ENCODE measurements at regions not wholly inside any gene's neighbourhood (a gene's known extent, or its start where the extent isn't known, plus 50 kb on each side); places are given as distances from the start of the nearest gene placed in this dataset.
A peak's percentile ranks its signal among the peaks of the same experiment; 100 is the strongest.

DNA sequence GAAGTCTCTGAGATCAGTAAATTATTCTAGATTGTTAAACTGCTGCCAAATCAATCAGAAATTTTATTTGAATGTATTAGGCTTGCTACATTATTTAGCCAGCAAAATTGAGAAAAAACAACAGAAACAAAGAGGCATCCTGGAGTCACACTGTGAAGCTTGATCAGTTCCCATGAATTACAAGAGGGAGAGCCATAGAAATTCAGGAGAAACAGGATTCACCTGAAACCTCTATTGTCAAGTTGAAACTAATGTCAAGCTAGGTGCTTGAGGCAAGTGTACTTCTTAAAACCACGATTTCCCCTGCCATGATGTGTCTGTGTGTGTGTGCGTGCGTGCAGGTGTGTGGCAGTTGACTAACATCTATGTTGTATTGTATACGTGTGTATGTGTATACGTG lies 439.1 kb upstream of the NOX3 start:
- peaks cover 5% of the 10 kb centered on the region for H3K4me1 ChIP-seq (ENCODE audit: control insufficient read depth, insufficient read depth, low read length)
- H3K9me3 ChIP-seq (ENCODE audit: control insufficient read depth, insufficient read depth, low read depth, low read length), result no peaks in the 10 kb centered on the region
- H3K9ac ChIP-seq (ENCODE audit: low read length), result no peak overlapping the region
- H3K36me3 ChIP-seq (ENCODE audit: control insufficient read depth, insufficient read depth, low read length), result no peaks in the 10 kb centered on the region
- no peaks in the 10 kb centered on the region for H3K27me3 ChIP-seq (ENCODE audit: control insufficient read depth, insufficient read depth, low read length)
- H3K4me3 ChIP-seq (ENCODE audit: low read depth, low read length), result no peak overlapping the region
- H3K27ac ChIP-seq (ENCODE audit: low read depth, low read length), result 0 out of 2 replicates have a peak overlapping the region, but pooled peaks have one; percentile 36

DNA sequence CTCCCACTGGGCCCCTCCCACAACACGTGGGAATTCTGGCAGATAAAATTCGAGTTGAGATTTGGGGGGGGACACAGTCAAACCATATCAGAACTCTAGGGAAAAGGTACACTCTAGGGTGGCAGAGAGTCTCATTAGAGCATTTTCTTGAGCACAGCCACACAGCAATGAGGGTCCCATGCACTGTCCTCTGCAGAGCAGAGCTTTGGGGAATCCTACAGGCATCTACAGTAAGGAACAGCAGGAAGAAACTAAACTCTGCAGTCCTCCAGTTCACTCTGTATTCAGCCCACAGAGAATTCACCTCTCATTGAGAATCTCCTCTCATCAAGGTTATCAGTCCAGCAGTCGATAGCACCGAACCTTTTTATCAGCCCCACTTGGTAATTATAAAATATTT lies 438.6 kb upstream of the NOX3 start:
- H3K4me3 ChIP-seq (ENCODE audit: low read depth, low read length), result no peak overlapping the region
- no peak overlapping the region for H3K9ac ChIP-seq (ENCODE audit: low read length)

DNA sequence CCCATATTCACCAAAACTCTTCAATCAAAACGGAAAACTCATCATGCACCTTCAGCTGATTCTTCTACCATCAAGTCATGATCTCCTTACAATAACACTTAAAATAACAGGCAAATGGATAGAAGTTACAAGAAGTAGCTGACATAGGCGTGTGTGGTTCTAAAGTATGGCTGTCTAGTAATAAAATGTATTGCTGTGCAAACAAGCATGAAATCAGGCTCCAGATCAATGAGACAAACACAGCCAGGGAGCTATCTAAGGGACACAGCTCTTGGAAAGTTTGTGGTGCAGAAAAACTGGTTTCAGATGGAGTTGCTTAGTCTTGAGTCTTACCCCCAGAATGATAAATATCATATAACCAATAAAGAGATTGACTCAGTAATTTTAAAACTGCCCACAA lies 434.8 kb upstream of the NOX3 start:
- H3K4me1 ChIP-seq (ENCODE audit: control insufficient read depth, insufficient read depth, low read length), result peaks cover 24% of the 10 kb centered on the region
- H3K9me3 ChIP-seq (ENCODE audit: control insufficient read depth, insufficient read depth, low read depth, low read length), result no peaks in the 10 kb centered on the region
- H3K36me3 ChIP-seq (ENCODE audit: control insufficient read depth, insufficient read depth, low read length), result no peaks in the 10 kb centered on the region
- H3K4me3 ChIP-seq (ENCODE audit: low read depth, low read length), result no peak overlapping the region
- no peak overlapping the region for H3K9ac ChIP-seq (ENCODE audit: low read length)
- no peaks in the 10 kb centered on the region for H3K27me3 ChIP-seq (ENCODE audit: control insufficient read depth, insufficient read depth, low read length)
- H3K27ac ChIP-seq (ENCODE audit: low read depth, low read length), result no peak overlapping the region

More for the DNA sequence above, 438.6 kb upstream of the NOX3 start:
- Histone ChIP-seq H3K9me3 (ENCODE audit: control insufficient read depth, insufficient read depth, low read depth, low read length) (no peaks in the 10 kb centered on the region), H3K27ac (ENCODE audit: low read depth, low read length) (0 out of 2 replicates have a peak overlapping the region, but pooled peaks have one; percentile 36), H3K4me1 (ENCODE audit: control insufficient read depth, insufficient read depth, low read length) (peaks cover 10% of the 10 kb centered on the region), H3K27me3 (ENCODE audit: control insufficient read depth, insufficient read depth, low read length) (no peaks in the 10 kb centered on the region), H3K36me3 (ENCODE audit: control insufficient read depth, insufficient read depth, low read length) (no peaks in the 10 kb centered on the region)

DNA sequence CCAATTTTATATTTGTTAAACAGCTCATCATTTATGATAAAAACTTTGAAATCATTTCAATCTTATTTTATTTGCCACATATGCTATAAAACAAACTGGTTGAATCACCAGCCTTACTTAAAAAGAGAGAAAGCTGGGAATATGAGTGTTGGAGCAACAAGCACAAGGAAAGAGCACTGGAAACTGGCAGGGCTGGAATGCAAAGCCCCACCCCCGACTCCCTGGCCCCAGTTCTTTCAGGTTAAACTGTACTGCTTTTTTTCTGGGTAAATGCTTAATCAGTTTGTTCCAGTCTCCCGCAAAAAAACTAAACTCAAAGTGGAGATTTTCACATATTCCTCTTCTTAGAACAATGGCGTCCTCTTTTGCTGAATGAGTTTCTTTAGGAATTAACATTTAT lies 433.8 kb upstream of the NOX3 start:
- H3K4me1 ChIP-seq (ENCODE audit: control insufficient read depth, insufficient read depth, low read length), result peaks cover 23% of the 10 kb centered on the region
- no peaks in the 10 kb centered on the region for H3K36me3 ChIP-seq (ENCODE audit: control insufficient read depth, insufficient read depth, low read length)
- no peaks in the 10 kb centered on the region for H3K27me3 ChIP-seq (ENCODE audit: control insufficient read depth, insufficient read depth, low read length)
- no peak overlapping the region for H3K9ac ChIP-seq (ENCODE audit: low read length)
- H3K4me3 ChIP-seq (ENCODE audit: low read depth, low read length), result no peak overlapping the region
- no peaks in the 10 kb centered on the region for H3K9me3 ChIP-seq (ENCODE audit: control insufficient read depth, insufficient read depth, low read depth, low read length)
- H3K27ac ChIP-seq (ENCODE audit: low read depth, low read length), result no peak overlapping the region

DNA sequence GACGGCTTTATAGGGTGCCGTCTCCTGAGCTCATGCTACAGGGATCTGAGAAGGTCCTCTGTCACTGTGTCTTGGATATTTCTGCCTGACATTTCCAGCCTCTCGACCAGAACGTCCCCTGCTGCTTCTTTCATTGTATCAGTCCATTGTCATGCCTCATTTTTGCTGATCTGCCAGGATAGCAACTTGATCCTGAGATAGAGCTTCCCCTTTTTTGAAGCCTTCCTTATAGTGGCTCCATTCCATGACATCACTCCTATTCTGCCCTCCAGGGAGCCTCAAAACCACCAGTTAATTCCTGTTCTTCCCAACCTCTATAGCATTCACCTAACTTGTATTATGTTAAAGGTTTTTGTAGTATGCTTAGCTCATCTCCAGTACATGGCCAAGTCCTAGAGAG lies 431.8 kb upstream of the NOX3 start:
- Histone ChIP-seq H3K4me3 (ENCODE audit: low read depth, low read length) (no peak overlapping the region), H3K9me3 (ENCODE audit: control insufficient read depth, insufficient read depth, low read depth, low read length) (no peaks in the 10 kb centered on the region), H3K36me3 (ENCODE audit: control insufficient read depth, insufficient read depth, low read length) (no peaks in the 10 kb centered on the region), H3K9ac (ENCODE audit: low read length) (no peak overlapping the region), H3K27ac (ENCODE audit: low read depth, low read length) (no peak overlapping the region), H3K27me3 (ENCODE audit: control insufficient read depth, insufficient read depth, low read length) (no peaks in the 10 kb centered on the region), H3K4me1 (ENCODE audit: control insufficient read depth, insufficient read depth, low read length) (peaks cover 20% of the 10 kb centered on the region)

DNA sequence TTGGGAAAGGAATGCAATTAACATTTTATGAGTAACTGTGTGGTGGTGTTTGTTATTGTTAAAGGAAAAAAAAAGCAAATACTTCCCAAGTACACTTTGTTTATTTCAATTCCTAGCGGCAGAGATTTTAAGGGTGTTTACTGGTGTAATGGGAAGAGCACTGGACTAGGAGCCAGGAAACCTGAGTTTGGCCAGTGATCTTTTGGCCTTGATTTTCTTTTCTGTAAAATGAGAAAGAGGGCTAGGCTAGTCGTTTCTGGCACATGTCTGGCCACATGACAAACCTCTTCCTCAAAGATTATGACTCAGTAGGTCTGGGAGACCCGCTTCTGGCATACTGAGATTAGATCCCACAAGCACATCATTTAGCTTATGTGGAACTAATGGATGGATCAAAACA lies 428.1 kb upstream of the NOX3 start:
- Histone ChIP-seq H3K4me3 (ENCODE audit: low read depth, low read length) (no peak overlapping the region), H3K36me3 (ENCODE audit: control insufficient read depth, insufficient read depth, low read length) (no peaks in the 10 kb centered on the region), H3K4me1 (ENCODE audit: control insufficient read depth, insufficient read depth, low read length) (peaks cover 11% of the 10 kb centered on the region), H3K9ac (ENCODE audit: low read length) (no peak overlapping the region), H3K27me3 (ENCODE audit: control insufficient read depth, insufficient read depth, low read length) (no peaks in the 10 kb centered on the region), H3K9me3 (ENCODE audit: control insufficient read depth, insufficient read depth, low read depth, low read length) (no peaks in the 10 kb centered on the region), H3K27ac (ENCODE audit: low read depth, low read length) (no peak overlapping the region)

DNA sequence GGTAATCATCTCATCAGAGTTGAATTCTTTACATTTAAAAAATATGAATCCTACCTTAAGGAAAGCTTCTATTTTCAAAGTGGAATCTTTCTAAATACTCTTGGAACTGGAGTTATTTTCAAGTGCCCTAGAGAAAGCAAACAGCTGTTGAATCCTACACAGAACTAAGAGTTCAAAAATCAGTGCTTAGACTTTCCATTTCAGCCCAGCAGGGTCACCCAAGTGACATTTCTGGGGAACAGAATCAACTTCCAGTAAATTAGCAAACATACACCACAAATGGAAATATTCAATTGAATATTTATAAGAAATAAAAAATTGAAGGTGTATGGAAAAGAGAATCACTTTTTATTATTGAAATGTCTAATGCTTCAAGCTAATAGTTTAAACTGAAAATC lies 427.7 kb upstream of the NOX3 start:
- peaks cover 11% of the 10 kb centered on the region for H3K4me1 ChIP-seq (ENCODE audit: control insufficient read depth, insufficient read depth, low read length)
- no peaks in the 10 kb centered on the region for H3K36me3 ChIP-seq (ENCODE audit: control insufficient read depth, insufficient read depth, low read length)
- H3K27me3 ChIP-seq (ENCODE audit: control insufficient read depth, insufficient read depth, low read length), result no peaks in the 10 kb centered on the region
- no peaks in the 10 kb centered on the region for H3K9me3 ChIP-seq (ENCODE audit: control insufficient read depth, insufficient read depth, low read depth, low read length)
- no peak overlapping the region for H3K9ac ChIP-seq (ENCODE audit: low read length)
- no peak overlapping the region for H3K27ac ChIP-seq (ENCODE audit: low read depth, low read length)
- no peak overlapping the region for H3K4me3 ChIP-seq (ENCODE audit: low read depth, low read length)

DNA sequence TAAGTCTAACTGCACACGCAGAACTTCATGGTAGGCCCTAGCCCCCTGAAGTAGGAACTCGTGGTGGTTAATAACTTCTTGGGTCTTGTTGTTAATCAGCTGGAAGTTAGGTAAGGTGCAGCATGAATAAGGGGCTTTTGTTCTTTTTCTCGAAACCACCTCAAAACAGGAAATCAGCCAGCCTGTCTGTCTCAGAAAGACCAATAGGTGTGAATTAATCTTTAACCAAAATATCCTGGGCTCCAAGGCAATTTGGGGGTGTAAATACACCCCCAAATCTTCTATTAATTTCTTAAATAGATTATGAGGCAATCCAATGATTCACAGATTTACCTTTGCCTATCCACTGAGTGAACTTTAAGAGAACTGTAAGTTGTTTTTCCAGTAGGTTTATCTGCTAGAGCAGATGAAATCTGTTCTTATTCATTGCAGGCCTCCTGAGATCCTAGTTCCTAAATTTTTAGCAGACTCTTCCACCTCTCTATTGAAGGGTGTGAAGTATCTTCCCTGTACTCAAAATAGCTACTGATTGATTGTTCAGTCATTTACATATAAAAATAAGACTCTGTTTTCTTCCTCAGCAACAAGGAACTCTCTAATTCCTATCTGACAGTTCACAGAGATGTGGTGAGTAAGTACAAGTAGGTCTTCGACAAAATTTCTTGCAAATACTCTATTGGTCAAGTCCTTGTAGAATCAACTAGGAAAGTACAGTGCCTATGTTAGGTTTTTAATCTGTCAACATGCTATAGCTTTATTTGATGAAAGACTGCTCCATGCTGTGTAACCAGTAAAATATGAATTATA lies 427.1 kb upstream of the NOX3 start:
- Histone ChIP-seq H3K36me3 (ENCODE audit: control insufficient read depth, insufficient read depth, low read length) (no peaks in the 10 kb centered on the region), H3K27me3 (ENCODE audit: control insufficient read depth, insufficient read depth, low read length) (no peaks in the 10 kb centered on the region), H3K27ac (ENCODE audit: low read depth, low read length) (no peak overlapping the region), H3K9me3 (ENCODE audit: control insufficient read depth, insufficient read depth, low read depth, low read length) (no peaks in the 10 kb centered on the region), H3K4me3 (ENCODE audit: low read depth, low read length) (no peak overlapping the region), H3K9ac (ENCODE audit: low read length) (no peak overlapping the region), H3K4me1 (ENCODE audit: control insufficient read depth, insufficient read depth, low read length) (peaks cover 7% of the 10 kb centered on the region; the same call in 1 of the 2 replicates)

DNA sequence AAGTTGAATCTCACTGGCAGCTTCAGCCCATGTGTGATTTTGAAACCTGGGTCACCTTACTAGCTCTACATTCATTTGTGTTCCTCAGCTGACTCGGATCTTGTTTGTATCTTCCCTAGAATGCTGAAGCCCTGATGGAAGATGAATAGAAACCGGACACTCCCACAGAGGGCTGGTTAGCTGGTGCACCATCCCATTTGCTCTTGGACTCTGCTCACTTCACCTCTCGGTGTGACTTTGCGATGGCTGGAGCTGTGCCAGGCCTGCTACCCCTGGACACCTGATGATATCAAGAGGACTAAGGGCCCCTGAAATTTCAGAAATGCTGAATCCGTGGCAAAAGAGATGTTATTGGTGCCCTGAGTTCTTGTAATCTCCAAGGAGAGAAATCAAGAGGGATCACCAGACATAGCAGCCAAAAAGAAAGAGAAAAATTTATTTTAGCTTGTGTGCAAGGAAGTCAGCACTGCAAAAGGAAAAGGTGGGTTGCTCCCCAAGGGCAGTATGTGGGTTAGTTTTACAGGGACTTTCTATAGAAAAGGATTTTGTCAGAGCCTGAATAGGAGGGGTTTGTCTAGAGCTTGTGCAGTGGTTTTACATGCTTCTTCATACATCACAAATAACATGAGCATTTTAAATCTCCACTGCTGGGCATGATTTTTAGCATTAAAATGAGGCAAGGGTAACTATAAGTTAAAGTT lies 426.3 kb upstream of the NOX3 start:
- Histone ChIP-seq H3K9ac (ENCODE audit: low read length) (no peak overlapping the region), H3K4me3 (ENCODE audit: low read depth, low read length) (no peak overlapping the region), H3K27me3 (ENCODE audit: control insufficient read depth, insufficient read depth, low read length) (no peaks in the 10 kb centered on the region), H3K4me1 (ENCODE audit: control insufficient read depth, insufficient read depth, low read length) (no peaks in the 10 kb centered on the region; the same call in 1 of the 2 replicates), H3K36me3 (ENCODE audit: control insufficient read depth, insufficient read depth, low read length) (no peaks in the 10 kb centered on the region), H3K27ac (ENCODE audit: low read depth, low read length) (no peak overlapping the region), H3K9me3 (ENCODE audit: control insufficient read depth, insufficient read depth, low read depth, low read length) (no peaks in the 10 kb centered on the region)

DNA sequence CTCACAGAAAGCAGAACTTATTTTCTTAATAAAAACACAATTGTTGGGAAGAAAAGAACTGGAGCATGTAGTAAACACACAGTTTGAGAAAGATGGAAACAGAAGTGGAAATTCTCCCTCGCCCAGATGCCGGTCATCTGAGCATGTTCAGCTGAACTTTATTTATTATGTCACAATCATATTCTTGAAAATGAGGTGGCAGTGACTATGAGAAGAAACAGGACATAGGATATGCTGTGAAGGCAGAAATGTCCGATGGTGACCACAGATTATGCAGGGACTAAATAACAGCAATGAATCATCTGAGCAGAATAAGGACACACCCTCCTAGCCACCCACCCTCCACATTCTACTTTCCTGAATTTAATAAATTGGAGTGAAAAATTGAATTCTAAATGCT lies 425.3 kb upstream of the NOX3 start:
- Histone ChIP-seq H3K27ac (ENCODE audit: low read depth, low read length) (no peak overlapping the region), H3K4me1 (ENCODE audit: control insufficient read depth, insufficient read depth, low read length) (no peaks in the 10 kb centered on the region; the same call in 1 of the 2 replicates), H3K36me3 (ENCODE audit: control insufficient read depth, insufficient read depth, low read length) (no peaks in the 10 kb centered on the region), H3K27me3 (ENCODE audit: control insufficient read depth, insufficient read depth, low read length) (no peaks in the 10 kb centered on the region), H3K4me3 (ENCODE audit: low read depth, low read length) (no peak overlapping the region), H3K9me3 (ENCODE audit: control insufficient read depth, insufficient read depth, low read depth, low read length) (no peaks in the 10 kb centered on the region), H3K9ac (ENCODE audit: low read length) (no peak overlapping the region)

DNA sequence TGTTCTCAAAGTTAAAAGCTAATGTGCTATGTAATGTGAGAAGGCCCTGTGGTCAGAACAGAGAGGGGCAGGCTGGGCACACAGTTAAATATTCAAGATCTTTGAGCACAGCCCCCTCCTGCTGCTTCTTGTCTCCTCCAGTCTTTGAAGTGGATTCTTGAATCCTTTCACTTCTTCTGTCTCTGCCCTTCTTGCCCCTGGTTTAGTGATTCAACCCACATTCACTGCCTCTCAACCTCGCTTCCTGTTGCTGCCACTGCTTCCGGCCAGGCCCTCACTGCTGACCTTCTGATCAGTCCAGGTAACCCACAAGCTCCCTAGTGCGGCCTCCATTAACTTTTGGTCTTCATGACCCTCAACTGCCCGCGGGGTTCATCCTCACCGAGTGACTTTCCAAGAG lies 417.3 kb upstream of the NOX3 start:
- H3K4me1 ChIP-seq (ENCODE audit: control insufficient read depth, insufficient read depth, low read length), result peaks cover 3% of the 10 kb centered on the region; the same call in 1 of the 2 replicates
- no peak overlapping the region for H3K9ac ChIP-seq (ENCODE audit: low read length)
- H3K27me3 ChIP-seq (ENCODE audit: control insufficient read depth, insufficient read depth, low read length), result no peaks in the 10 kb centered on the region
- H3K27ac ChIP-seq (ENCODE audit: low read depth, low read length), result no peak overlapping the region
- H3K4me3 ChIP-seq (ENCODE audit: low read depth, low read length), result no peak overlapping the region
- no peaks in the 10 kb centered on the region for H3K9me3 ChIP-seq (ENCODE audit: control insufficient read depth, insufficient read depth, low read depth, low read length)
- no peaks in the 10 kb centered on the region for H3K36me3 ChIP-seq (ENCODE audit: control insufficient read depth, insufficient read depth, low read length)
